SK-N-DZ (cell line): ENCODE measurements at regions not wholly inside any gene's neighbourhood (a gene's known extent, or its start where the extent isn't known, plus 50 kb on each side); places are given as distances from the start of the nearest gene placed in this dataset.
"Not testable (repeated sequence)": the region's sequence is repeated elsewhere in the genome, so short reads cannot be mapped to it uniquely, and the experiment has no call there.

Experiments
- DNase-seq: peaks from one replicate; pipeline ENCODE4 v3.0.0-alpha.2; 2015; ENCODE audit warnings: low spot score

DNA sequence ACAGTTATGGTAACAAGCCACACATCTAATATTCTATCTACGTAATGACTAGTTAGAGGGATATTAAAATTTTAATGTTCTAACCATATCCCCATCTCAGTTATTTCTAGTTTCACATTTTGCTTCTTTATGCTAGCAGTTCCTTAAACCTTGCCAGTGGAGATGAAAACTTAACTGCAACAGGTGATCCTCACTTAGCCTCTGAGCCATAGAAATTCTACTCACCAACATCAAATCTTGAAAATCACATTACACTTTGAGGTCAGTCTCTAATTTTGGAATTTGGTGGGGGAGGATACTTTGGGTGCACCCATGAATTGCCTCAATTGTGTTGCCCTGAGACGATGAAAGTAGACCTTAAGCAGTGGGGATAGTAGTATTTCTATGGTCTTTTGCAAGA, 256.4 kb downstream of the GATA3 start:
- DNase-seq = no peak

GRCh38 chr10:8311526-8312070, 257.1 kb downstream of the GATA3 start:
- DNase-seq = no peak

GRCh38 chr10:8312079-8312478, 257.6 kb downstream of the GATA3 start:
- DNase-seq = no peak

- DNase-seq = no peak
Measured at GRCh38 chr10:8312781-8313180, 258.3 kb downstream of the GATA3 start.

DNA sequence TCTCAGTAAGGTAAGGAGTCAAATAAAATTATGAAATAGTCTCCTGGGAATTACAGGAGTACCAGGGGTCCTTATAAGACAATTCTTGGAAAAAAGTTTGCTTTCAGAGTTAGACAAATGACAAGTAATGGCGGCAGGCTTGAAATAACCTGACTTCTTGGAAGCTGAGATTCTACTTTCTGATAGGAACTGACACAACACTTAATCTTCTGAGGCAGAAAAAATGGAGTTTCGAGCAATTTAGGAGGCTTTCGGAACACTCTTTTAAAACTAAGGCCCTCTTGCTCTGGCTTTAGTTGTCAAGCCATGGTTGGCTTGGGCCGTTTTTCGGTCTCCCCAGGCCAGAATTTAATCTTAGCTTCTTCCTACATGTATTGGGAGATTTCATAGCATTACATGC, 260.0 kb downstream of the GATA3 start:
- DNase-seq = no peak

GRCh38 chr10:8315619-8316021, 261.1 kb downstream of the GATA3 start:
- DNase-seq = no peak

GRCh38 chr10:8316284-8316683, 261.8 kb downstream of the GATA3 start:
- no peak for DNase-seq

- DNase-seq = not testable (repeated sequence)
Measured at GRCh38 chr10:8318429-8318828, 263.9 kb downstream of the GATA3 start.

DNA sequence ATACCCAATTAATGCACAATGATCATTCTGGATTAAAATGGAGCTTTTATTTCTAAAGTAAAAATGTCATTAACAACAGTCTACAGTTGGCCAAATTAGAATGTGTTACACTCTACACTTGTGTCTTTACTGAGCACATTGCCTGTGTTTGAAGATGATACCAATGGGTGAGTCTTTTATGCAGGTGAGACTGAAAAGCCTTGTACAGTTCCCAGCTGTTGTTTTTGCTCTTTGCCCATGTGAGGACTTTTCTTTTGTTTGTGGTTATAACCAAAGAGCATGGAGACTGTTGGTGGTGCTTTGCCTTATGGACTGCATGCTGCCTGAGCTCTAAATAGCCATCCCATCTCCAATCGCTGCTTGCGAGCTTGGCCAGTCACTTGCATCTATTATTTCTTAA, 264.5 kb downstream of the GATA3 start:
- no peak for DNase-seq

DNA sequence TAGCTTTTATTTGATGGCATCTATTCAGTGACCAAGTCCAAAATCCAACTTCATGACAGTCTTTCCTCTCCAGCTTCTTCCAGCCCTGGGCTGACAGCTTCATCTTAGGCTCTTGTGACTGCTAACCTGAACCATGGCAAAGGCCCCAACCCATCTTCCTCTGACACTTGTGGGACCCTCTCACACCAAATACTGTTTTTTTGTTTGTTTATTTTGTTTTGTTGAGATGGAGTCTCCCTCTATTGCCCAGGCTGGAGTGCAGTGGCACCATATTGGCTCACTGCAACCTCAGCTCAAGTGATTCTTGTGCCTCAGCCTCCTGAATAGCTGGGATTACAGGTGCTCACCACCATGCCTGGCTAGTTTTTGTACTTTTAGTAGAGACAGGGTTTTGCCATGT, 265.2 kb downstream of the GATA3 start:
- DNase-seq = no peak

- DNase-seq = peak; percentile 75
Measured at GRCh38 chr10:8321990-8322389, 267.5 kb downstream of the GATA3 start.

- no peak for DNase-seq
Measured at GRCh38 chr10:8323428-8324054, 269.1 kb downstream of the GATA3 start.

DNA sequence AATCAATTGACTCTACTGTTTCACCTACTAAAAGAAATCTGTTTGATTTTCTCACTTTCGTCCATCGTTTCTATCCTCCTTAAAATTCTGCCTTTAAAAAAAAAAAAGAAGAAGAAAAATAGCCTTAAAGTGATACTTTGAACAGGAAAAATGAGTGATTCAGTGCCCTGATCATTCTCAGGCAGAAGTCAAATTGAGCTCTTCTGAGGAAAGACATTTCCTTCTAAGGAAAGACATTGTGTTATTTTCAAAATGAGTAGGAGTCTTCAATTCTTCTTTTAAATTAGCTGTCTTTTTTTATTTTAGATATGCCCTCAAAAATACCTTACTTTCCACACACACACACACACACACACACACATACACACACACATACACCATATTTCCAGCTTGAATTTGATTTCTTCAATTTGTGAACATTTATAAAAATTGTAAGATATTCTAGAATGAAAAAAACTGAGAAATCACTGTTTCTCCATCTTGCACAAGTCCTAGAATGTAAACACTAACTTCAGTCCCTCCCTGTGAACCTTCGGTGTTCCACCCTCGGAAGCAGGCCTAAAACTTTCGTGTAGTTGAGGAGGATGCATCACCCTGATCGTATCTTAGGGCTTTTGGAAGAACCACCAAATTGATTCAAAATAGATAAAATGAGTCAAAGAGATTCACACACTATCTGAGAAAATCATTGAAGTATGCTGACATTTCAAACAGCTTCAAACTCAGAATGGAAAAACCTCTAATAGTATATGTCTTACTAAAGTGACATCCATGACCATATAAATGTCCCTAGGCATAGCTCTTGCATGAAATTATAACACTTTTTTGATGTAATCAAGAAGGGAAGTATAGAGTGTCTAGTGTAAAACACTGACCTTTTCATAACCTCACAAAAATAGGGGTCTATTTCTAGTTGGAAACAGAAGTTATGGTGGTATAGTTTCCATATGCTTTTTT, 270.8 kb downstream of the GATA3 start:
- no peak for DNase-seq

- no peak for DNase-seq
Measured at GRCh38 chr10:8326396-8327139, 272.1 kb downstream of the GATA3 start.

DNA sequence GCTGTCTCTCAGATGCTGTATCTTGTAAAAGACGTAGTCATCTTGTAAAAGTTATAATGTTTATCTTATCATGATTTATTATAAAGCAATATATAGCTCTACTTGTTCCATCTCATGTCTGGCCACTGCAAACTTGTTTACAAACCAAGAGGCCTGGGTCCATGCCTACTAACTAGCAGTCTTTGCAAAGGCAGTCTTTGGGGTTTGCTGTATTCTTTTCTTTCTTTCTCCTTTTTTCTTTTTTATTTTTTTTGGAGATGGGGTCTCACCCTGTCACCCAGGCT, 272.6 kb downstream of the GATA3 start:
- no peak for DNase-seq

DNA sequence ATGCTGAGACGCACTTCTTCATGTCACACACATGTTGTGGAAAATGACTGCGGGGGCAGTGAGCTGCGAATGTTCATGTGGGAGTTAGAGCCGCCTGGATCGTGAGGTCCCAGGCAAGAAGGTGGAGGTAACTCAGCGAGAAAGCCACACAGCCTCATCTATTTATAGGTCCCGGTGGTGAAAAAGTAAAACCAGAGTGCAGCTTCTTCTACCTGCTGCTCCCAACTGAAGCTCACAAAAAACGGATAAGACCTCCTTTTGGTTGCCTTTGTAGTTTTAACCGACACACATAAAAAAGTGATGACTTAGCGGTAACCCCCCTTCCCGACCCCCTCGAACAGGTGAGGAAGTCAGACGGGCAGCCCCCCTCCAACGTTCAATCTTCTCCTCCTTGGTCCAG, 276.9 kb downstream of the GATA3 start:
- no peak for DNase-seq

DNA sequence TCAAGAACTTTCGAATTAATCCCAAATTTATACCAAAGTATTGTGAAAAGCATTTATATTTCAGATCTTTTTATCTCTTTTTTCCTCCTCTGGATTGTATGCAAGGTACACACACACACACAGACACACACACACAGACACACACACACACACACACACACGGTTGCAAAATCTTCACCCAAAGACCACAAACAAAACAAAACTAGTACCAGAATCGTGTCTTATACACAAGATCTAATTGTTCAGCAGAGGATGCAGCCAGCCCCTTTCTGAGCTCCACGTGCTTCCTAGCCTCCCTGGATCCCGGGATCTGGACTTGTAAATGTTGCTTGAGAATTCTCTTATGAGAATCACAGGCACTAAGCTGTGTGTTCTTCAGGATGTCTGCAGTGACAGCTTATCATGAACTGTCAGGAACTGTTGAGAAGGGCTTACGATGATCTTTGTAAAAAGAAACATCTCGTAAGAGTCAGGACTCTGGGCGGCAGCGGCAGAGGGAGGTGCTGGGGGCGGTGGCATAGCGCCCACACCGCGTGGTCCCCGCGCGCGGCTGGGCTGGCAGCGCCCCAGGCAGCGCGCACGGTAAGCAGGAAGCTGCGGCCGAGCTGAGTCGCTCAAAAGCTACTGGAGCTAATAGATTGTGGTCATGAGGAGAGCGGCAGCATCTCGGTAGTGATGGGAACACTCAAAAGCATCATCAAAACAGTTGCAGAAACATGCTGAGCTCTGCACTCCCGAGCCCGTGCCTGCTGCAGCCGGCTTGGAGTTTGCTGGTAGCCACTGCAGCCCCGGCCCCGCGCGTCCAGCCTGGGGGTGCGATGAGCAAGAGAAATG, 277.6 kb downstream of the GATA3 start:
- peak; percentile 86 for DNase-seq

DNA sequence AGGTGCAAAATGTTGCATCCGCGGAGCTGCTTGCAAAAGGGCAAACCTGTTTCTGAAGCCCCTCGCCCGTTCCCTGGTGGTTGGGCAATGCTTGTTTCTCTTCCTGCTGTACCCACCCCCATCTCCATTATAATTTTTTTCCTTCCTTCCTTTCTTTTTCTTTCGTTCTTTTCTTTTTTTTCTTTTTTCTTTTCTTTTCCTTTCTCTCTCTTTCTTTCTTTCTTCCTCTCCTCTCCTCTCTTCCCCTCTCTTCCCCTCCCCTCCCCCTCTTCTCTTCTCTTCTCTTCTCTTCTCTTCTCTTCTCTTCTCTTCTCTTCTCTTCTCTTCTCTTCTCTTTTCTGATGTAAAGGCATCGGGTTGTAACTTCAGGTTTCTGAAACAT, 278.2 kb downstream of the GATA3 start:
- no peak for DNase-seq

GRCh38 chr10:8334631-8335030, 280.1 kb downstream of the GATA3 start:
- no peak for DNase-seq

DNA sequence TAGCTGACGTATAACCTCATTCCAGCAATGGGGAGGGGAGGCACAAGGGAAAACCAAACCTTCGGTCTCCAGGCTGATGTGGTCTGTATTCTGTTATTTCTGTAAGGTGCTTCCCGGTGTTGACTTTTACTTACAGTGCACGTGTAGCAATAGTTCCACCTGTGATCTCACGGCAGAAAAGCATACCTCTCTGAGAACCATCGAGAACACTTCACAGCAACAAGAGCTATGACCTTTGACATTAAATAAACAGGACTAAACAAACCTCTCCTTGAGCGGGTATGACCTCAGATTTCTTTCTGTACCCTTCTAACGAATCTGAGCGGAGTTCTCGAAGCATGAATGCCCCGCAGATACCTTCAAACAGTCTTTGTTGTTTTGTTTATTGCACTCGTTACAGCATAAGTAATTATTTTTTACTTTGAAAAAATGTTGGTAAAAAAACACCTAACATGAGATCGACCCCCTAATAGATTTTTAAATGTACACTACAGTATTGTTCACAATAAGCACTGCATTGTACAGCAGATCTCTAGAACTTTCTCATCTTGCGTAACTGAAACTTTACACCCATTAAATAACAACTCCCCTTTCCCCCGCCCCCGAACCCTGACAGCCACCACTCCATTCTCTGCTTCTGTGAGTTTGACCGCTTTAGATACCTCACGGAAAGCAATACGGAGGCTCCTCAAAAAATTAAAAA, 282.3 kb downstream of the GATA3 start:
- DNase-seq = no peak

DNA sequence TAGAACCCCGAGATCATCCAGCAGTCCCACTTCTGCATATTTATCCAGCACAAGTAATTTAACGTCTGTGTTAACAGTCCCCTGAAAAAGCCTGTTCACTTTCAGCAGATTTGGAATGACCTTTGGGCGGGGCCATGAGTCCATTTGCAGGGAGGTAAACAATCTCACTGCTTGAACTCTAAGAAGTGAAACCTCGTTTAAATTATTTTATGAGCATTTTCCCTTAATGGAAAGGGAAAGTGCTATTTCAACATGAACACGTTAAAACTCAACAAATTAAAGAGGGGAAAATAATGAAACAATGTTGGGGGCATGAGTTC, 282.8 kb downstream of the GATA3 start:
- no peak for DNase-seq
